ENCODE measurements at regions not wholly inside any gene's neighbourhood (a gene's known extent, or its start where the extent isn't known, plus 50 kb on each side); places are given as distances from the start of the nearest gene placed in this dataset.

GRCh38 chr1:90382161-90382560, 334.9 kb downstream of the BARHL2 start:
- H3K9me3 Mint-ChIP-seq: peaks cover 4% of the 10 kb centered on the region
- no peak overlapping the region for H3K27ac Mint-ChIP-seq
- no peaks in the 10 kb centered on the region for H3K36me3 Mint-ChIP-seq
- ChIA-PET CTCF (no interaction called here), POLR2A (no interaction called here)
- no peaks in the 10 kb centered on the region for H3K27me3 Mint-ChIP-seq (ENCODE audit: low read depth)
- ATAC-seq (no peak), DNase-seq (ENCODE audit: low spot score) (no peak)
- peaks cover 12% of the 10 kb centered on the region for H3K4me1 Mint-ChIP-seq
- TF ChIP-seq CREM (CRISPR knock-in tag; IDR thresholded peaks at IDR 0.05) (no peak), NFYB (CRISPR knock-in tag; conservative IDR thresholded peaks at IDR 0.05; ENCODE audit: low read depth) (no peak), USF2 (CRISPR knock-in tag; IDR thresholded peaks at IDR 0.05) (no peak), ZNF121 (CRISPR knock-in tag; IDR thresholded peaks at IDR 0.05) (no peak), ZNF671 (CRISPR knock-in tag; IDR thresholded peaks at IDR 0.05) (no peak), NFE2L1 (CRISPR knock-in tag; IDR thresholded peaks at IDR 0.05) (no peak)
- H3K4me3 Mint-ChIP-seq: no peak overlapping the region

GRCh38 chr1:90381598-90381997, 335.5 kb downstream of the BARHL2 start:
- DNase-seq (ENCODE audit: low spot score) (no peak), ATAC-seq (no peak)
- Mint-ChIP-seq H3K36me3 (no peaks in the 10 kb centered on the region), H3K27me3 (ENCODE audit: low read depth) (no peaks in the 10 kb centered on the region), H3K4me3 (no peak overlapping the region), H3K27ac (no peak overlapping the region), H3K4me1 (peaks cover 12% of the 10 kb centered on the region), H3K9me3 (peaks cover 4% of the 10 kb centered on the region)
- CTCF ChIA-PET: no interaction called here
- TF ChIP-seq MAX (CRISPR knock-in tag; IDR thresholded peaks at IDR 0.05): no peak
- TF ChIP-seq ZNF263 (CRISPR knock-in tag; IDR thresholded peaks at IDR 0.05; ENCODE audit: low read depth): no peak
- no peak for TF ChIP-seq SMAD4 (CRISPR knock-in tag; IDR thresholded peaks at IDR 0.05)
- TF ChIP-seq CBFB (CRISPR knock-in tag; IDR thresholded peaks at IDR 0.05; ENCODE audit: low read depth): no peak
- TF ChIP-seq CREM (CRISPR knock-in tag; IDR thresholded peaks at IDR 0.05): no peak
- TF ChIP-seq KAT7 (CRISPR knock-in tag; IDR thresholded peaks at IDR 0.05; ENCODE audit: borderline replicate concordance): no peak
- TF ChIP-seq ESRRA (CRISPR knock-in tag; IDR thresholded peaks at IDR 0.05; ENCODE audit: borderline replicate concordance): no peak
- no peak for TF ChIP-seq MXD4 (CRISPR knock-in tag; IDR thresholded peaks at IDR 0.05; ENCODE audit: borderline replicate concordance)
- TF ChIP-seq JUN (CRISPR knock-in tag; IDR thresholded peaks at IDR 0.05): no peak
- no peak for TF ChIP-seq ZNF232 (CRISPR knock-in tag; IDR thresholded peaks at IDR 0.05)
- no peak for TF ChIP-seq ZNF532 (CRISPR knock-in tag; IDR thresholded peaks at IDR 0.05; ENCODE audit: borderline replicate concordance)
- no peak for TF ChIP-seq MLX (CRISPR knock-in tag; IDR thresholded peaks at IDR 0.05)
- no peak for TF ChIP-seq ZNF317 (CRISPR knock-in tag; IDR thresholded peaks at IDR 0.05; ENCODE audit: borderline replicate concordance, low read depth)
- TF ChIP-seq ZMAT4 (CRISPR knock-in tag; IDR thresholded peaks at IDR 0.05): no peak
- TF ChIP-seq HMGA2 (CRISPR knock-in tag; IDR thresholded peaks at IDR 0.05): no peak
- TF ChIP-seq PRRX2 (CRISPR knock-in tag; IDR thresholded peaks at IDR 0.05): no peak
- no peak for TF ChIP-seq USF1 (CRISPR knock-in tag; IDR thresholded peaks at IDR 0.05)
- no peak for TF ChIP-seq FOXJ3 (CRISPR knock-in tag; IDR thresholded peaks at IDR 0.05; ENCODE audit: borderline replicate concordance)
- TF ChIP-seq ELF4 (CRISPR knock-in tag; IDR thresholded peaks at IDR 0.05; ENCODE audit: low read depth): no peak
- POLR2A ChIA-PET: no interaction called here

Measured in WTC11 (cell line).